Umbilical cord (tissue), 1 donor: ENCODE measurements at regions not wholly inside any gene's neighbourhood (a gene's known extent, or its start where the extent isn't known, plus 50 kb on each side); places are given as distances from the start of the nearest gene placed in this dataset.

ENCODE experiments used
- DNase-seq: peaks from one replicate; pipeline ENCODE4 v3.0.0-alpha.2; 2015; ENCODE audit warnings: low spot score

- peak; percentile 28 for DNase-seq
These were observed 367.8 kb upstream of the SOX9 start for GRCh38 chr17:71753070-71753469.

DNA sequence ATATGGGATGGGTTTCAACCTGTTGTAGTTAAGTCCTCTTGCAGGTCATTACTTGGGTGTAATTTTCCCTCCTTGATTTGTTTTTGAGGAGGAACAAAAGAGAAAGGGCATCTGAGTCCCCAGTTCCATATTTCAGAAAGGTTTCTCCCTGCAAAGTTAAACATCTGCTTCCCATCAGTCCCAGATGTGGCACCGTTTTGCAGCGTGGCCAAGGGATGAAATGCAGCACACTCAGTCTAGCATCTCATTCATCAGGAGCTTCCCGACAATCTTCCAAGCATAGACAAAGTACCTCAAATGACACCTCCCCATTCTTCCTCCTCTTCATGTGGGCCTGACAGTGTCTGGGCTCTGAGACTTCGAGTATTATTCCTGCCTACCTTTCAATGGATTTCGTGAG lies 363.7 kb upstream of the SOX9 start:
- peak; percentile 43 for DNase-seq

DNA sequence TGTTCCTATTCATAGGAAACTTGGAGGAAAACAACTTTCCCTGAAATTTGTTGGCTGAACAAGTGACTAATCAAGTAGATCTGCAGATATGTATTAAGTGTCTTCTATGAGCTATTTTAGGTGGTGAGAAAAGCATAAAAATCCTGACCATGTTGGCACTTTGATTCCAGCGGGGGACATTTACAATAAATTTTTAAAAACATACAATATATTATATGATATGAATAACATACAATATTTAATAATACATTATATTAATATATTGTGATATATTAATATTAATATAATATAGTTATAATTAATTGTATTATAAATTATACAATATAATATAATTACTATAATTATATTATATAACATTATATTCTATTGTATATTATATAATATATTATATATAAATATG lies 362.9 kb upstream of the SOX9 start:
- no peak for DNase-seq

GRCh38 chr17:71759422-71760060 lies 361.3 kb upstream of the SOX9 start:
- no peak for DNase-seq

- DNase-seq = no peak
These were observed 360.6 kb upstream of the SOX9 start for GRCh38 chr17:71760062-71760720.

GRCh38 chr17:71762526-71762925 lies 358.3 kb upstream of the SOX9 start:
- DNase-seq = no peak

DNA sequence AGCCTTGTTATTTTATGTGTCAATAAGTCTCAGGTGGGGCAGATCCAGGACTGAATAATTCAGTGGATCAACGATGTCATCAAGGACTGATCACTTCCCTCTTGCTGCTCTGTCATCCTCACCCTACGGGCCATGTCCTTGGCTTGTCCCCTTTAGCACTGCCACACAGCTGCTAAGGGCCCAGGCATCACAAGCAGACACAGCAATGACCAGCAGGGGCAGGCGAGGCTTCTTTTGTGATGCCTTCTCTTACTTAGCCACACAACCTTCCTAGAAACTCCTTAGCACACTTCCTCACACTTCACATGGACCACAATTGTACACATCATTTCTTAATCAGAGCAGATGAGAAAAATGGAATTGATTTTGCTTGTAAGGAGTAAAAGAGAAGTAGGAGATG lies 356.3 kb upstream of the SOX9 start:
- DNase-seq = no peak

GRCh38 chr17:71765437-71765836 lies 355.4 kb upstream of the SOX9 start:
- peak; percentile 72 for DNase-seq

DNA sequence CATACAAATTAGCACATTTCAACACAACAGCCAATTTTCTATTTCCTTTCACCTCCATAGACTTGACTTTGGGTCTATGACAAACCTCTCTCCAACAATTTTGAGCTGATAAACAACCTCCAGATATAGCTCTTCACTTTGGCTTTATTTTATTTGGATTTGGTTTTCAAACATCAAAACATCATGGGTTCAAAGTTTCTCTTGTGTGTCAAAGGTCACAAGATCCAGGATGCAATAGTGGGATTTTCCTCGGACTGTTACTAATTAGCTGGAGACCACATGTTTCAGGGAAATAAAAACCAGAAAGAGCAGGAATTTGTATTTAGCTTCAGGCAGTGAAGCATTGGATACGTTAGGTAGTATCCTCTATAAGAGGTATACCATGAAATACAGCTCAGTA lies 351.0 kb upstream of the SOX9 start:
- no peak for DNase-seq

- DNase-seq = peak; percentile 71
These were observed 343.7 kb upstream of the SOX9 start for GRCh38 chr17:71777048-71777640.

- no peak for DNase-seq
These were observed 341.3 kb upstream of the SOX9 start for GRCh38 chr17:71779482-71779881.

DNA sequence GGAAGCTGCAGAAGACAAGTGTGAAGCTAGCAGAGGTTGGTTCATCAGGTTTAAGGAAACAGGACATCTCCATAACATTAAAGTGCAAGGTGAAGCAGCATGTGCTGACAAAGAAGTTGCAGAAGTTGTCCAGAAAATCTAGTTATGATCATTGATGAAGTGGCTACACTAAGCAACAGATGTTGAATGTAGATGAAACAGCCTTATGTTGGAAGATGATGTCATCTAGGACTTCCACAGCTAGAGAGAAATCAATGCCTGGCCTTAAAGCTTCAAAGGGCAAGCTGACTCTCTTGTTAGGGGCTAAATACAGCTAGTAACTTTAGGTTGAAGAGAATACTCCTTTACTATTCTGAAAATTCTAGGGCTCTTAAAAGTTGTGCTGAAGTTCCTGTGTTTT lies 340.2 kb upstream of the SOX9 start:
- no peak for DNase-seq

DNA sequence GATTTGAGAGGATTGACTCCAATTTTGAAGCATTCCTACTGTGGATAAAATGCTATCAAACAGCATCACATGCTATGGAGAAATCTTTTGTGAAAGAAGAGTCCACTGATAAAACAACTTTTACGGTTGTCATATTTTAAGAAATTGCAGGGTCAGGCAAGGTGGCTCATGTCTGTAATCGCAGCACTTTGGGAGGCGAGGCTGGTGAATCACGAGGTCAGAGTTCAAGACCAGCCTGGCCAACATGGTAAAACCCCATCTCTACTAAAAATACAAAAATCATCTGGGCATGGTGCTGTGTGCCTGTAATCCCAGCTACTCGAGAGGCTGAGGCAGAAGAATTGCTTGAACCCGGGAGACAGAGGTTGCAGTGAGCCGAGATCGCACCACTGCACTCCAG lies 338.8 kb upstream of the SOX9 start:
- DNase-seq = peak; percentile 58

DNA sequence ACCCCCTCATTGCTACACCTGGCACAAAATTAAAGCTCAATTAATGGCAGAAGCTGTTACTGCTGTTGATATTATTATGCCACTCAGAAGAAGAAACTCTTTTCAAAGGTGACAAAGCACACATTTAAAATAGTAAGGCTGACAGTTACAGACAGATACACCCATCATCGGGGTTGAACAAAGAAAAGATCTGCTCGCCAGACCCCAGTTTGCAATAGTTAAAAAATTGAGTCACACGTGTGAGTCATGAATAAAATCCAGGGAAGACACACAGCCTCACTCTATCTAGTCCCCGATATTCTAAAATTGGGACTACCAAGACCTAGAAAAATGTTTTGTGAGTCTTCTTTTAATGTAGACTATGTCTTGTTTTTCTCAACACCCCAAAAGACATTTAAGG lies 330.0 kb upstream of the SOX9 start:
- DNase-seq = no peak

- no peak for DNase-seq
These were observed 329.5 kb upstream of the SOX9 start for GRCh38 chr17:71791311-71791710.

DNA sequence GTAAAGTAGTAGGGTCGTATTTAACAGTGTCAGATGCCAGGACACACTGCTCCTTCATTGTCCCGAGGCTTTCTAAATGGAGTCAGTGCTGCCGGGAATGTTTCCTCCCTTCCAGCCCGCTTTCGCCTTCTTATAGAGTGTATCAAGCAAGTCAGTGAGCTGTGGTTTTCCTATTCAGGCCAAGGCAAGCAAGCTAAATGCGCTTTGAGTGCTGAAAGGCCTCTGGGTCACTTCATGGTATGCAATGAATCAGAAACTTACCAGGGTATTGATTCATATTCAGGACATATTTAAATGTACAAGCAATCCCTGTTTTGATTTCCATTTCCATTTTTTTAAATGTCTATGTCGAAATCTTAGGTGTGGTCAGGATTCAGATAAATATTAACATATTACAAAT lies 327.9 kb upstream of the SOX9 start:
- DNase-seq = no peak

DNA sequence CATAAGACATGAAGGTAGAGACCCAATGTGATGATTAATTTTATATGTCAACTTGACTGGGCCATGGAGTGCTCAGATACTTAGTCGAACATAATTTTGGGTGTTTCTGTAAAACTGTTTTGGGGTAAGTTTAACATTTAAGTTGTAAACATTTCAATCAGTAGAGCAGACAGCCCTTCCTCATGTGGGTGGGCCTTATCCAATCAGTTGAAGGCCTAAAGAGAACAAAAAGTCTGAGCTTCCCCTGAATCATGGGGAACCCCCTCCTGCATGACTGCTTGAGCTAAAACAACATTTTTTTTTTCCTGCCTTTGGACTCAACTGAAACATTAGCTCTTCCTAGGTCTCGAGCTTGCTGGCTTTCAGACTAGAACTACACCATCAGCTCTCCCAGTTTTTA lies 327.3 kb upstream of the SOX9 start:
- DNase-seq = no peak

DNA sequence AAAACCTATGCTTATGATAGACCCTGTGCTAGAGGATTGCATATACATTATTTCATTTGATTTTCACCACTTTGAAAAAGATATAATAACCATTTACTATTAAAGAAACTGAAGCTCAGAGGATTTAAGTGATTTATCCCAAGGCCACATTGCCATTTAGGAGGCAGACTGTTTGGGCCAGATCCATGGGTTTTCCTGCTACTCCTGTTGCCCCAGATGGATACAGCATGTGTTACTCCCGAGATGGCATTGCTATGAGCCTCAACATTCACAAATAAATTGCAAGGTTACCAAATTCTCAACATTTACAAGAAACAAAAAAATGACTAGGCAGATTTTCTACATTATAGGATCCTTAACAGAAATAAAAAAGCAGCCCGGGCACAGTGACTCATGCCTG lies 322.1 kb upstream of the SOX9 start:
- no peak for DNase-seq

GRCh38 chr17:71799657-71800056 lies 321.2 kb upstream of the SOX9 start:
- DNase-seq = no peak

DNA sequence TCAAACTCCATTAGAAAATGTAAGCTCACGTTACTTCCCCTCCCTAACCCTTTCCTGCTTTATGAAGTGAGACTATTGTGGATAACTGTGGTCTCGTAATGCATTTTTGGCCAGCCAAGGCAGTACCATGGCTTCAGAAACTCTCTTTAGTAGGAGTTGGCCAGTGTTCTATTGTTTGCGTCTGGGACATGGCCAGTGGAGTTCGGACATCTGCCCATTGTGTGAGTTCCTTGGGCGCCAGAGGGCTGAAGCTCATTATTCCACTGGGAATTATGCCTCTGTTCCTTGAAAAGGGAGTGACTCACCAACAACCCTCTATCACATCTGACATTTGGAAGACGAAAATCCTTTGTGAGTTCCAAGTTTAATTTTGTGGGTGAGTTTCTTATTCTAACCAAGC lies 319.5 kb upstream of the SOX9 start:
- no peak for DNase-seq

GRCh38 chr17:71802663-71803062 lies 318.2 kb upstream of the SOX9 start:
- no peak for DNase-seq

GRCh38 chr17:71803656-71804284 lies 317.1 kb upstream of the SOX9 start:
- no peak for DNase-seq

GRCh38 chr17:71809537-71809936 lies 311.3 kb upstream of the SOX9 start:
- no peak for DNase-seq
